ENCODE measurements at regions not wholly inside any gene's neighbourhood (a gene's known extent, or its start where the extent isn't known, plus 50 kb on each side); places are given as distances from the start of the nearest gene placed in this dataset.

DNA sequence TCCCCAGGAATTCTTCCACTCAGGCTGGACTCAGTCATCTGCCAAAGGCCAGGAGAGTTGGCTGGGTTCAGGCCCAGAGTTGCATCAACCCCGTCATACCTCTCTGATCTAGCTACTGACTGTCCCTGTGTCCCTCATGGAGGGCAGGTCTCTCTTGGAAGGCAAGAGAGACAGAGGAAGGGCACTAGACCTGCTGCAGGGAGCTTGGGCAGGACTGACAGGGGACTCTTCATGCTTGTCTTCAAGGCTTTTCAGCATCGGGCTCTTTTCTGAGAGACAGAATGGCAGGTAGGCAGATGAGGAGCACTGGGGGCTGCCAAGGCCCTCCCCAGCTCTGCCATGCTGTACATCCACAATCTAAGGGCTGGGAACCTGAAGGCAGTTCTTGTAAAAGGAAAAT lies 140.1 kb upstream of the MRPS22 start:
- Mint-ChIP-seq H3K27ac (no peak overlapping the region), H3K36me3 (no peaks in the 10 kb centered on the region), H3K27me3 (peaks cover 6 to 14% (median 9%) of the 10 kb centered on the region in 5 donors), H3K9me3 (peaks cover 0 to 5% (median 0%) of the 10 kb centered on the region in 11 donors), H3K4me1 (no peaks in the 10 kb centered on the region), H3K4me3 (no peak overlapping the region)
- no peaks in the 10 kb centered on the region for H3K9me3 ChIP-seq (ENCODE audit: control insufficient read depth in 2 of 3, low read length in 3 of 3)
- POLR2A ChIA-PET = no interaction called here
- no peak overlapping the region for H3K4me3 ChIP-seq (ENCODE audit: low read length)
- DNase-seq (no peak), ATAC-seq (no peak)
- no peaks in the 10 kb centered on the region for H3K4me1 ChIP-seq (ENCODE audit: control insufficient read depth in 2 of 2, insufficient read depth in 2 of 2, low read length in 2 of 2)
- no peak overlapping the region for H3K27ac ChIP-seq (ENCODE audit: low read depth, low read length)
- CTCF ChIA-PET = no interaction called here
- intact Hi-C loops (cut with micrococcal nuclease) = no loop called here
- no peaks in the 10 kb centered on the region for H3K27me3 ChIP-seq (ENCODE audit: control insufficient read depth in 2 of 2, insufficient read depth in 2 of 2, low read length in 2 of 2)
- no peaks in the 10 kb centered on the region for H3K36me3 ChIP-seq (ENCODE audit: control insufficient read depth in 2 of 3, insufficient read depth in 3 of 3, low read length in 3 of 3)

GRCh38 chr3:139204728-139205127 lies 139.1 kb upstream of the MRPS22 start:
- H3K27ac Mint-ChIP-seq = no peak overlapping the region
- intact Hi-C loops (cut with micrococcal nuclease) = no loop called here
- H3K4me1 Mint-ChIP-seq = no peaks in the 10 kb centered on the region
- H3K27me3 ChIP-seq (ENCODE audit: control insufficient read depth in 2 of 2, insufficient read depth in 2 of 2, low read length in 2 of 2) = no peaks in the 10 kb centered on the region
- H3K4me3 ChIP-seq (ENCODE audit: low read length) = no peak overlapping the region
- no peaks in the 10 kb centered on the region for H3K9me3 ChIP-seq (ENCODE audit: control insufficient read depth in 2 of 3, low read length in 3 of 3)
- H3K4me1 ChIP-seq (ENCODE audit: control insufficient read depth in 2 of 2, insufficient read depth in 2 of 2, low read length in 2 of 2) = no peaks in the 10 kb centered on the region
- H3K36me3 ChIP-seq (ENCODE audit: control insufficient read depth in 2 of 3, insufficient read depth in 3 of 3, low read length in 3 of 3) = no peaks in the 10 kb centered on the region
- ATAC-seq = no peak
- ChIA-PET CTCF (no interaction called here), POLR2A (interaction anchor here (0.5 kb wide), 1 partner anchor 144 kb away, joined by 3 read pairs; no protein-coding TSS in a partner anchor)
- DNase-seq = no peak
- H3K4me3 Mint-ChIP-seq = no peak overlapping the region
- peaks cover 0 to 5% (median 0%) of the 10 kb centered on the region in 11 donors for H3K9me3 Mint-ChIP-seq
- no peak overlapping the region for H3K27ac ChIP-seq (ENCODE audit: low read depth, low read length)
- H3K27me3 Mint-ChIP-seq = peaks cover 4 to 14% (median 7%) of the 10 kb centered on the region in 5 donors
- no peaks in the 10 kb centered on the region for H3K36me3 Mint-ChIP-seq

- H3K9me3 Mint-ChIP-seq = peaks cover 0 to 5% (median 0%) of the 10 kb centered on the region in 11 donors
- H3K4me3 ChIP-seq (ENCODE audit: low read length) = no peak overlapping the region
- no peaks in the 10 kb centered on the region for H3K9me3 ChIP-seq (ENCODE audit: control insufficient read depth in 2 of 3, low read length in 3 of 3)
- intact Hi-C loops (cut with micrococcal nuclease) = no loop called here
- no peak overlapping the region for H3K4me3 Mint-ChIP-seq
- H3K4me1 ChIP-seq (ENCODE audit: control insufficient read depth in 2 of 2, insufficient read depth in 2 of 2, low read length in 2 of 2) = no peaks in the 10 kb centered on the region
- H3K27ac Mint-ChIP-seq = no peak overlapping the region
- H3K4me1 Mint-ChIP-seq = no peaks in the 10 kb centered on the region
- ATAC-seq (no peak), DNase-seq (no peak)
- peaks cover 7 to 18% (median 12%) of the 10 kb centered on the region in 5 donors for H3K27me3 Mint-ChIP-seq
- no peaks in the 10 kb centered on the region for H3K36me3 Mint-ChIP-seq
- no peaks in the 10 kb centered on the region for H3K27me3 ChIP-seq (ENCODE audit: control insufficient read depth in 2 of 2, insufficient read depth in 2 of 2, low read length in 2 of 2)
- ChIA-PET POLR2A (no interaction called here), CTCF (no interaction called here)
- H3K27ac ChIP-seq (ENCODE audit: low read depth, low read length) = no peak overlapping the region
- no peaks in the 10 kb centered on the region for H3K36me3 ChIP-seq (ENCODE audit: control insufficient read depth in 2 of 3, insufficient read depth in 3 of 3, low read length in 3 of 3)
These were observed 129.9 kb upstream of the MRPS22 start for GRCh38 chr3:139213936-139214335.

- CTCF ChIA-PET = no interaction called here
- no peak for ATAC-seq
- peaks cover 0 to 3% (median 0%) of the 10 kb centered on the region in 11 donors for H3K9me3 Mint-ChIP-seq
These were observed 126.9 kb upstream of the MRPS22 start for GRCh38 chr3:139216958-139217357.

GRCh38 chr3:139217633-139218032 lies 126.2 kb upstream of the MRPS22 start:
- no peaks in the 10 kb centered on the region for H3K36me3 ChIP-seq (ENCODE audit: control insufficient read depth in 2 of 3, insufficient read depth in 3 of 3, low read length in 3 of 3)
- intact Hi-C loops (cut with micrococcal nuclease) = no loop called here
- ATAC-seq = no peak

More at GRCh38 chr3:139216958-139217357, 126.9 kb upstream of the MRPS22 start:
- POLR2A ChIA-PET = no interaction called here
- Mint-ChIP-seq H3K4me1 (no peaks in the 10 kb centered on the region), H3K4me3 (no peak overlapping the region), H3K27ac (no peak overlapping the region), H3K36me3 (no peaks in the 10 kb centered on the region), H3K27me3 (peaks cover 6 to 19% (median 16%) of the 10 kb centered on the region in 5 donors)
- DNase-seq = no peak
- Histone ChIP-seq H3K27me3 (ENCODE audit: control insufficient read depth in 2 of 2, insufficient read depth in 2 of 2, low read length in 2 of 2) (no peaks in the 10 kb centered on the region), H3K27ac (ENCODE audit: low read depth, low read length) (no peak overlapping the region), H3K4me3 (ENCODE audit: low read length) (no peak overlapping the region), H3K4me1 (ENCODE audit: control insufficient read depth in 2 of 2, insufficient read depth in 2 of 2, low read length in 2 of 2) (no peaks in the 10 kb centered on the region), H3K9me3 (ENCODE audit: control insufficient read depth in 2 of 3, low read length in 3 of 3) (no peaks in the 10 kb centered on the region), H3K36me3 (ENCODE audit: control insufficient read depth in 2 of 3, insufficient read depth in 3 of 3, low read length in 3 of 3) (no peaks in the 10 kb centered on the region)
- intact Hi-C loops (cut with micrococcal nuclease) = no loop called here

GRCh38 chr3:139218046-139218445 lies 125.8 kb upstream of the MRPS22 start:
- DNase-seq = no peak
- POLR2A ChIA-PET = no interaction called here
- no peak overlapping the region for H3K4me3 Mint-ChIP-seq
- H3K4me1 Mint-ChIP-seq = no peaks in the 10 kb centered on the region
- no peaks in the 10 kb centered on the region for H3K9me3 ChIP-seq (ENCODE audit: control insufficient read depth in 2 of 3, low read length in 3 of 3)
- CTCF ChIA-PET = no interaction called here
- no peak overlapping the region for H3K27ac ChIP-seq (ENCODE audit: low read depth, low read length)
- H3K4me3 ChIP-seq (ENCODE audit: low read length) = no peak overlapping the region
- peaks cover 0 to 3% (median 0%) of the 10 kb centered on the region in 11 donors for H3K9me3 Mint-ChIP-seq
- no peaks in the 10 kb centered on the region for H3K27me3 ChIP-seq (ENCODE audit: control insufficient read depth in 2 of 2, insufficient read depth in 2 of 2, low read length in 2 of 2)
- H3K36me3 ChIP-seq (ENCODE audit: control insufficient read depth in 2 of 3, insufficient read depth in 3 of 3, low read length in 3 of 3) = no peaks in the 10 kb centered on the region
- no peaks in the 10 kb centered on the region for H3K36me3 Mint-ChIP-seq
- intact Hi-C loops (cut with micrococcal nuclease) = no loop called here
- peaks cover 8 to 21% (median 16%) of the 10 kb centered on the region in 5 donors for H3K27me3 Mint-ChIP-seq
- no peaks in the 10 kb centered on the region for H3K4me1 ChIP-seq (ENCODE audit: control insufficient read depth in 2 of 2, insufficient read depth in 2 of 2, low read length in 2 of 2)
- no peak overlapping the region for H3K27ac Mint-ChIP-seq
- ATAC-seq = no peak

More at GRCh38 chr3:139217633-139218032, 126.2 kb upstream of the MRPS22 start:
- Histone ChIP-seq H3K9me3 (ENCODE audit: control insufficient read depth in 2 of 3, low read length in 3 of 3) (no peaks in the 10 kb centered on the region), H3K4me3 (ENCODE audit: low read length) (no peak overlapping the region), H3K27ac (ENCODE audit: low read depth, low read length) (no peak overlapping the region), H3K27me3 (ENCODE audit: control insufficient read depth in 2 of 2, insufficient read depth in 2 of 2, low read length in 2 of 2) (no peaks in the 10 kb centered on the region), H3K4me1 (ENCODE audit: control insufficient read depth in 2 of 2, insufficient read depth in 2 of 2, low read length in 2 of 2) (no peaks in the 10 kb centered on the region)
- peaks cover 6 to 19% (median 16%) of the 10 kb centered on the region in 5 donors for H3K27me3 Mint-ChIP-seq
- H3K27ac Mint-ChIP-seq = no peak overlapping the region
- peaks cover 0 to 3% (median 0%) of the 10 kb centered on the region in 11 donors for H3K9me3 Mint-ChIP-seq
- no peaks in the 10 kb centered on the region for H3K36me3 Mint-ChIP-seq
- no peak overlapping the region for H3K4me3 Mint-ChIP-seq
- POLR2A ChIA-PET = no interaction called here
- DNase-seq = no peak
- H3K4me1 Mint-ChIP-seq = no peaks in the 10 kb centered on the region
- CTCF ChIA-PET = no interaction called here

DNA sequence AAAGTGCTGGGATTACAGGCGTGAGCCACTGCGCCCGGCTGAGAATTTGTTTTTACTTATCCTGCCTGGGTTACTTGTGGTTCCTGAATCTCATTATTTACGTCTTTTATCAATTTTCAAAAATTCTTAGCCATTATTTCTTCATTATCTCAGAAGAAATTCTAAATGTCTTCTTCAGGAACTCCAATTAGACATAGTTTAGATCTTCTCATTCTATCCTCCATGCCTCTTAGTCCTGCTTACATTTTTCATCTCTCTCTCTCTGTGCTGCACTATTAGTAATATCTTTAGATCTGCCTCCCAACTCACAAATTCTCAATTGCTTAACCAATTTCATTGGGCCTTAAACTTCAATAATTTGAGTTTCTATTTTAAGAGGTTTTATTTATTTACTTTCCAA lies 124.4 kb upstream of the MRPS22 start:
- H3K4me1 Mint-ChIP-seq = no peaks in the 10 kb centered on the region
- H3K27ac Mint-ChIP-seq = no peak overlapping the region
- no peak for ATAC-seq
- intact Hi-C loops (cut with micrococcal nuclease) = no loop called here
- no peaks in the 10 kb centered on the region for H3K9me3 ChIP-seq (ENCODE audit: control insufficient read depth in 2 of 3, low read length in 3 of 3)
- no peaks in the 10 kb centered on the region for H3K36me3 Mint-ChIP-seq
- H3K4me1 ChIP-seq (ENCODE audit: control insufficient read depth in 2 of 2, insufficient read depth in 2 of 2, low read length in 2 of 2) = no peaks in the 10 kb centered on the region
- H3K9me3 Mint-ChIP-seq = peaks cover 0 to 3% (median 0%) of the 10 kb centered on the region in 11 donors
- H3K27me3 Mint-ChIP-seq = peaks cover 5 to 16% (median 14%) of the 10 kb centered on the region in 5 donors
- no peaks in the 10 kb centered on the region for H3K36me3 ChIP-seq (ENCODE audit: control insufficient read depth in 2 of 3, insufficient read depth in 3 of 3, low read length in 3 of 3)
- no peak overlapping the region for H3K4me3 Mint-ChIP-seq
- CTCF ChIA-PET = no interaction called here
- DNase-seq = no peak
- no peak overlapping the region for H3K4me3 ChIP-seq (ENCODE audit: low read length)
- POLR2A ChIA-PET = no interaction called here
- H3K27ac ChIP-seq (ENCODE audit: low read depth, low read length) = no peak overlapping the region
- H3K27me3 ChIP-seq (ENCODE audit: control insufficient read depth in 2 of 2, insufficient read depth in 2 of 2, low read length in 2 of 2) = no peaks in the 10 kb centered on the region

All from naive thymus-derived CD4-positive, alpha-beta T cell (primary cell).